H9 (cell line): ENCODE measurements at regions not wholly inside any gene's neighbourhood (a gene's known extent, or its start where the extent isn't known, plus 50 kb on each side); places are given as distances from the start of the nearest gene placed in this dataset.

Experiments used
- DNase-seq: peaks from one replicate; pipeline ENCODE4 v3.0.0-alpha.2; 2017
- H2AFZ ChIP-seq: one replicate; pipeline ENCODE4 v1.6.1; 2013; ENCODE audit warnings: mild to moderate bottlenecking, low read length, control low read depth, moderate library complexity
- H2AK5ac ChIP-seq: 2 replicates; pipeline ENCODE4 v1.6.1; 2013; ENCODE audit warnings: low read length, control low read depth, mixed read lengths; ENCODE audit not compliant: insufficient read length
- H2BK120ac ChIP-seq: one replicate; pipeline ENCODE4 v1.6.1; 2013; ENCODE audit warnings: low read depth, mild to moderate bottlenecking, low read length, control low read depth, inconsistent platforms; ENCODE audit not compliant: poor library complexity, severe bottlenecking
- H2BK12ac ChIP-seq: 2 replicates; pipeline ENCODE4 v1.6.1; 2013; ENCODE audit warnings: low read length, control low read depth, mixed read lengths, low read depth; ENCODE audit not compliant: insufficient read length
- H2BK15ac ChIP-seq: 2 replicates; pipeline ENCODE4 v1.6.1; 2013; ENCODE audit warnings: low read depth, low read length, control low read depth
- H2BK20ac ChIP-seq: one replicate; pipeline ENCODE4 v1.6.1; 2013; ENCODE audit warnings: low read depth, mild to moderate bottlenecking, low read length, control low read depth, inconsistent platforms; ENCODE audit not compliant: poor library complexity, severe bottlenecking
- H2BK5ac ChIP-seq: 2 replicates; pipeline ENCODE4 v1.6.1; 2013; ENCODE audit warnings: low read length, control low read depth, mixed read lengths; ENCODE audit not compliant: insufficient read length
- H3K14ac ChIP-seq: 2 replicates; pipeline ENCODE4 v1.6.1; 2013; ENCODE audit warnings: low read length, control low read depth; ENCODE audit not compliant: insufficient read depth
- H3K18ac ChIP-seq: 2 replicates; pipeline ENCODE4 v1.6.1; 2013; ENCODE audit warnings: low read depth, mild to moderate bottlenecking, mixed read lengths, low read length, control low read depth; ENCODE audit not compliant: insufficient read length
- H3K23ac ChIP-seq: 2 replicates; pipeline ENCODE4 v1.6.1; 2013; ENCODE audit warnings: low read length, control low read depth, mixed read lengths, low read depth; ENCODE audit not compliant: insufficient read length
- H3K23me2 ChIP-seq: 2 replicates; pipeline ENCODE4 v1.6.1; 2013; ENCODE audit warnings: low read depth, mild to moderate bottlenecking, mixed read lengths, low read length, control low read depth; ENCODE audit not compliant: insufficient read length, poor library complexity, severe bottlenecking
- H3K27ac ChIP-seq: 2 replicates; pipeline ENCODE4 v1.5.1; 2013; ENCODE audit warnings: low read length, control low read depth, mixed read lengths, low read depth; ENCODE audit not compliant: insufficient read length
- H3K27me3 ChIP-seq: 2 replicates; pipeline ENCODE4 v1.6.1; 2013; ENCODE audit warnings: low read length, control low read depth, inconsistent platforms; ENCODE audit not compliant: insufficient read depth
- H3K4ac ChIP-seq: 2 replicates; pipeline ENCODE4 v1.6.1; 2013; ENCODE audit warnings: low read depth, mild to moderate bottlenecking, control low read depth, inconsistent platforms, low read length, moderate library complexity
- H3K4me1 ChIP-seq: 2 replicates; pipeline ENCODE4 v1.6.1; 2013; ENCODE audit warnings: low read length, control low read depth, inconsistent platforms; ENCODE audit not compliant: insufficient read depth
- H3K4me2 ChIP-seq: 2 replicates; pipeline ENCODE4 v1.6.1; 2013; ENCODE audit warnings: low read length, control low read depth, mixed read lengths; ENCODE audit not compliant: insufficient read length, insufficient read depth
- H3K56ac ChIP-seq: 2 replicates; pipeline ENCODE4 v1.6.1; 2013; ENCODE audit warnings: low read depth, mild to moderate bottlenecking, mixed read lengths, low read length, control low read depth; ENCODE audit not compliant: insufficient read length
- H3K79me1 ChIP-seq: 2 replicates; pipeline ENCODE4 v1.6.1; 2013; ENCODE audit warnings: low read depth, mild to moderate bottlenecking, moderate library complexity, low read length, control low read depth, inconsistent platforms; ENCODE audit not compliant: insufficient read depth, poor library complexity, severe bottlenecking
- H3K79me2 ChIP-seq: 2 replicates; pipeline ENCODE4 v1.6.1; 2013; ENCODE audit warnings: low read length, control low read depth, inconsistent platforms; ENCODE audit not compliant: insufficient read depth
- H3K9ac ChIP-seq: 2 replicates; pipeline ENCODE4 v1.6.1; 2013; ENCODE audit warnings: low read length, control low read depth, mixed read lengths; ENCODE audit not compliant: insufficient read length; ENCODE audit errors: extremely low read depth
- H3K9me3 ChIP-seq: one replicate; pipeline ENCODE4 v1.6.1; 2013; ENCODE audit warnings: low read depth, low read length, inconsistent platforms; ENCODE audit not compliant: control insufficient read depth
- H3T11ph ChIP-seq: one replicate; pipeline ENCODE4 v1.6.1; 2013; ENCODE audit warnings: mild to moderate bottlenecking, low read length, control low read depth, inconsistent platforms
- H4K20me1 ChIP-seq: one replicate; pipeline ENCODE4 v1.6.1; 2013; ENCODE audit not compliant: control insufficient read depth, insufficient read length, insufficient read depth
- H4K5ac ChIP-seq: 2 replicates; pipeline ENCODE4 v1.6.1; 2013; ENCODE audit warnings: low read depth, mild to moderate bottlenecking, mixed read lengths, low read length, control low read depth; ENCODE audit not compliant: insufficient read length
- H4K8ac ChIP-seq: replicated peaks from 2 replicates; pipeline ENCODE4 v1.6.1; 2013; ENCODE audit warnings: low read length, control low read depth, mixed read lengths, low read depth; ENCODE audit not compliant: insufficient read length
- H4K91ac ChIP-seq: 2 replicates; pipeline ENCODE4 v1.6.1; 2013; ENCODE audit warnings: low read depth, mild to moderate bottlenecking, moderate library complexity, mixed read lengths, low read length, control low read depth; ENCODE audit not compliant: insufficient read length
- H3K27ac Mint-ChIP-seq, 3 experiments: 2 replicates in 2 of 3; 3 replicates in 1 of 3; pipeline ENCODE4 v1.8.0; 2020 to 2021; ENCODE audit warnings: mixed read lengths in 3 of 3, mild to moderate bottlenecking in 1 of 3, moderate library complexity in 1 of 3
- H3K27me3 Mint-ChIP-seq: 2 replicates; pipeline ENCODE4 v1.8.0; 2021; ENCODE audit warnings: low read depth, mild to moderate bottlenecking, moderate library complexity, mixed read lengths
- H3K36me3 Mint-ChIP-seq, 3 experiments: 2 replicates in 2 of 3; 3 replicates in 1 of 3; pipeline ENCODE4 v1.8.0; 2020 to 2021; ENCODE audit warnings: low read depth in 3 of 3, mixed read lengths in 3 of 3; ENCODE audit not compliant: insufficient read depth in 1 of 3
- H3K4me1 Mint-ChIP-seq, 2 experiments: 2 replicates each; pipeline ENCODE4 v1.8.0; 2020; ENCODE audit warnings: mixed read lengths in 2 of 2
- H3K4me3 Mint-ChIP-seq, 2 experiments: 2 replicates in 1 of 2; 3 replicates in 1 of 2; pipeline ENCODE4 v1.8.0; 2020 to 2021; ENCODE audit warnings: mild to moderate bottlenecking in 2 of 2, mixed read lengths in 2 of 2, moderate library complexity in 1 of 2
- H3K9me3 Mint-ChIP-seq, 2 experiments: 2 replicates in 1 of 2; 3 replicates in 1 of 2; pipeline ENCODE4 v1.8.0; 2020; ENCODE audit warnings: mild to moderate bottlenecking in 2 of 2, mixed read lengths in 2 of 2, moderate library complexity in 1 of 2
- WGBS: extraction: QIAGEN DNeasy Blood & Tissue Kit; methylation state at CpG from one replicate; pipeline ENCODE4 v1.1.7; 2013; ENCODE audit warnings: missing lambda C conversion rate, low lambda C conversion rate, mixed read lengths; ENCODE audit not compliant: insufficient read length; ENCODE audit errors: extremely low coverage; 5-methylcytosine and 5-hydroxymethylcytosine counted together
- TF ChIP-seq, protein P1 (sequence below): fragments of 200-600 bp; sonication (generic); conservative IDR thresholded peaks from 3 replicates; pipeline ENCODE4 v1.8.0; 2021; ENCODE audit warnings: antibody characterized with exemption, mild to moderate bottlenecking

DNA sequence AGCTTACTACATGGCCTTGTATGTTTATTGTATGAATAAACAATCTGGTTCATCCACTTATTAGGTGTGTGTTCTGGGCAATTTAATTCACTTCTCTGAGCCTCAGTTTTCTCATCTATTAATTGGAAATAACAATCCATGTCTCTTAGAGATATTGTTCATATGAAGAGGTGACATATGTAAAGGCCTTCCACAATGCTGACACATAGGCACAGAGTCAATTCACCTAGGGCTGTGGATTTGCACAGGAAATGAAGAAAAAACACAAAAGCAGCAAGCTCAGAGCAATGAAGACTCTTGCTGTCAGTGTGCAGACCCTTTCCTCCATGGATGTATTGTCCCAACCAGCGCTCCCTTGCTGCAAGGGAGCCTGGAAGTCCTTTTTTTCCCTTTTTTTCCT, 195.2 kb upstream of the CAMK1G start:
- Histone ChIP-seq H3K4me2 (no peak overlapping the region), H3K23ac (no peak overlapping the region)
- no CpG with 5 or more reads among the region's 1 CpG for WGBS

More for the DNA sequence above, 195.2 kb upstream of the CAMK1G start:
- no peak overlapping the region for H3K14ac ChIP-seq
- no peaks in the 10 kb centered on the region for H3K23me2 ChIP-seq
- H2BK15ac ChIP-seq = no peak overlapping the region
- no peaks in the 10 kb centered on the region for H4K20me1 ChIP-seq
- H2BK5ac ChIP-seq = no peak overlapping the region
- Mint-ChIP-seq H3K4me1 (peaks cover 45 to 55% of the 10 kb centered on the region in 2 experiments), H3K36me3 (peaks cover 0 to 6% (median 3%) of the 10 kb centered on the region in 3 experiments; a peak in 2 of 7 replicates), H3K27ac (no peak overlapping the region), H3K4me3 (no peak overlapping the region), H3K9me3 (no peaks in the 10 kb centered on the region), H3K27me3 (no peaks in the 10 kb centered on the region; the same call in 1 of the 2 replicates)
- H2AFZ ChIP-seq = no peak overlapping the region
- H3K79me1 ChIP-seq = no peaks in the 10 kb centered on the region
- H3K9me3 ChIP-seq = no peaks in the 10 kb centered on the region
- H2BK12ac ChIP-seq = no peak overlapping the region
- H3T11ph ChIP-seq = no peak overlapping the region
- no peak overlapping the region for H3K27ac ChIP-seq
- H4K8ac ChIP-seq = no peak overlapping the region
- no peak overlapping the region for H2AK5ac ChIP-seq
- no peaks in the 10 kb centered on the region for H3K79me2 ChIP-seq
- DNase-seq = no peak
- H3K27me3 ChIP-seq = no peaks in the 10 kb centered on the region
- H3K4me1 ChIP-seq = peaks cover 19% of the 10 kb centered on the region; the same call in 1 of the 2 replicates
- H2BK20ac ChIP-seq = no peak overlapping the region
- no peak overlapping the region for H3K18ac ChIP-seq
- TF ChIP-seq, protein P1, sequence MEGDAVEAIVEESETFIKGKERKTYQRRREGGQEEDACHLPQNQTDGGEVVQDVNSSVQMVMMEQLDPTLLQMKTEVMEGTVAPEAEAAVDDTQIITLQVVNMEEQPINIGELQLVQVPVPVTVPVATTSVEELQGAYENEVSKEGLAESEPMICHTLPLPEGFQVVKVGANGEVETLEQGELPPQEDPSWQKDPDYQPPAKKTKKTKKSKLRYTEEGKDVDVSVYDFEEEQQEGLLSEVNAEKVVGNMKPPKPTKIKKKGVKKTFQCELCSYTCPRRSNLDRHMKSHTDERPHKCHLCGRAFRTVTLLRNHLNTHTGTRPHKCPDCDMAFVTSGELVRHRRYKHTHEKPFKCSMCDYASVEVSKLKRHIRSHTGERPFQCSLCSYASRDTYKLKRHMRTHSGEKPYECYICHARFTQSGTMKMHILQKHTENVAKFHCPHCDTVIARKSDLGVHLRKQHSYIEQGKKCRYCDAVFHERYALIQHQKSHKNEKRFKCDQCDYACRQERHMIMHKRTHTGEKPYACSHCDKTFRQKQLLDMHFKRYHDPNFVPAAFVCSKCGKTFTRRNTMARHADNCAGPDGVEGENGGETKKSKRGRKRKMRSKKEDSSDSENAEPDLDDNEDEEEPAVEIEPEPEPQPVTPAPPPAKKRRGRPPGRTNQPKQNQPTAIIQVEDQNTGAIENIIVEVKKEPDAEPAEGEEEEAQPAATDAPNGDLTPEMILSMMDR = no peak
- H2BK120ac ChIP-seq = no peak overlapping the region
- H3K9ac ChIP-seq = no peak overlapping the region
- no peak overlapping the region for H3K56ac ChIP-seq
- no peak overlapping the region for H4K91ac ChIP-seq
- H3K4ac ChIP-seq = no peak overlapping the region
- no peak overlapping the region for H4K5ac ChIP-seq
